Osteocyte (in vitro differentiated cells): ENCODE measurements at regions not wholly inside any gene's neighbourhood (a gene's known extent, or its start where the extent isn't known, plus 50 kb on each side); places are given as distances from the start of the nearest gene placed in this dataset.
"Not testable (repeated sequence)": the region's sequence is repeated elsewhere in the genome, so short reads cannot be mapped to it uniquely, and the experiment has no call there.

ENCODE experiments used
- DNase-seq: peaks from one replicate; pipeline ENCODE4 v3.0.0; 2021; ENCODE audit warnings: mixed read lengths; ENCODE audit not compliant: unreplicated experiment; ENCODE audit errors: extremely low spot score
- H3K27ac Mint-ChIP-seq: one replicate; pipeline ENCODE4 v1.8.0; 2021; ENCODE audit warnings: mild to moderate bottlenecking, mixed read lengths; ENCODE audit not compliant: unreplicated experiment
- H3K27me3 Mint-ChIP-seq: one replicate; pipeline ENCODE4 v1.8.0; 2021; ENCODE audit warnings: mixed read lengths; ENCODE audit not compliant: unreplicated experiment
- H3K36me3 Mint-ChIP-seq: one replicate; pipeline ENCODE4 v1.8.0; 2021; ENCODE audit warnings: mixed read lengths; ENCODE audit not compliant: unreplicated experiment
- H3K4me1 Mint-ChIP-seq: one replicate; pipeline ENCODE4 v1.8.0; 2021; ENCODE audit warnings: mixed read lengths; ENCODE audit not compliant: unreplicated experiment
- H3K4me3 Mint-ChIP-seq: one replicate; pipeline ENCODE4 v1.8.0; 2021; ENCODE audit warnings: mild to moderate bottlenecking, moderate library complexity, mixed read lengths; ENCODE audit not compliant: unreplicated experiment
- H3K9me3 Mint-ChIP-seq: one replicate; pipeline ENCODE4 v1.8.0; 2021; ENCODE audit warnings: mixed read lengths; ENCODE audit not compliant: unreplicated experiment
- TF ChIP-seq, protein P1 (sequence below): fragments of 200-600 bp; sonication (generic); IDR thresholded peaks from 2 replicates; pipeline ENCODE4 v1.5.0; 2021; ENCODE audit warnings: antibody characterized with exemption, mild to moderate bottlenecking, moderate library complexity

DNA sequence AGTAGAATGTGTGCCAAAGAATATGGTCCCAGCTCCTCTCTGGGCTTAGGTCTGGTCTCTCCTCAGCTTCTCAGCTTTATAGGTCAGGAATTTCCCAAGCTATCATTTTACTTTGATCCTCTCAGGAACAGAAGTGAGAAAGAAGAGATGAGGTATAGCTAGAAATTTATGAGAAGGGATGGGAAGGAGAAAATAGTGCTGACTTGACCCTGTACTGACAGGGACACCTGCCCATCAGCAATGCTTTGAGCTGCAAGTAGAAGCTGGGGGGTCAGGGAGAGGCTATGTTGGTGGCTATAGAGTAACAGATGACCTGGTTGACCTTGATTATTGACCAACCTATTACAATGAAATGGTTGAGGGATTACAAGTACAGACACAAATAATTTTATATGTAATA lies 75.0 kb downstream of the XCL2 start:
- Mint-ChIP-seq H3K4me1 (peaks cover 59% of the 10 kb centered on the region), H3K9me3 (no peaks in the 10 kb centered on the region), H3K36me3 (no peaks in the 10 kb centered on the region), H3K4me3 (no peak overlapping the region), H3K27me3 (no peaks in the 10 kb centered on the region), H3K27ac (peak overlapping the region; percentile 63)
- DNase-seq = no peak
- TF ChIP-seq, protein P1, sequence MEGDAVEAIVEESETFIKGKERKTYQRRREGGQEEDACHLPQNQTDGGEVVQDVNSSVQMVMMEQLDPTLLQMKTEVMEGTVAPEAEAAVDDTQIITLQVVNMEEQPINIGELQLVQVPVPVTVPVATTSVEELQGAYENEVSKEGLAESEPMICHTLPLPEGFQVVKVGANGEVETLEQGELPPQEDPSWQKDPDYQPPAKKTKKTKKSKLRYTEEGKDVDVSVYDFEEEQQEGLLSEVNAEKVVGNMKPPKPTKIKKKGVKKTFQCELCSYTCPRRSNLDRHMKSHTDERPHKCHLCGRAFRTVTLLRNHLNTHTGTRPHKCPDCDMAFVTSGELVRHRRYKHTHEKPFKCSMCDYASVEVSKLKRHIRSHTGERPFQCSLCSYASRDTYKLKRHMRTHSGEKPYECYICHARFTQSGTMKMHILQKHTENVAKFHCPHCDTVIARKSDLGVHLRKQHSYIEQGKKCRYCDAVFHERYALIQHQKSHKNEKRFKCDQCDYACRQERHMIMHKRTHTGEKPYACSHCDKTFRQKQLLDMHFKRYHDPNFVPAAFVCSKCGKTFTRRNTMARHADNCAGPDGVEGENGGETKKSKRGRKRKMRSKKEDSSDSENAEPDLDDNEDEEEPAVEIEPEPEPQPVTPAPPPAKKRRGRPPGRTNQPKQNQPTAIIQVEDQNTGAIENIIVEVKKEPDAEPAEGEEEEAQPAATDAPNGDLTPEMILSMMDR = no peak

DNA sequence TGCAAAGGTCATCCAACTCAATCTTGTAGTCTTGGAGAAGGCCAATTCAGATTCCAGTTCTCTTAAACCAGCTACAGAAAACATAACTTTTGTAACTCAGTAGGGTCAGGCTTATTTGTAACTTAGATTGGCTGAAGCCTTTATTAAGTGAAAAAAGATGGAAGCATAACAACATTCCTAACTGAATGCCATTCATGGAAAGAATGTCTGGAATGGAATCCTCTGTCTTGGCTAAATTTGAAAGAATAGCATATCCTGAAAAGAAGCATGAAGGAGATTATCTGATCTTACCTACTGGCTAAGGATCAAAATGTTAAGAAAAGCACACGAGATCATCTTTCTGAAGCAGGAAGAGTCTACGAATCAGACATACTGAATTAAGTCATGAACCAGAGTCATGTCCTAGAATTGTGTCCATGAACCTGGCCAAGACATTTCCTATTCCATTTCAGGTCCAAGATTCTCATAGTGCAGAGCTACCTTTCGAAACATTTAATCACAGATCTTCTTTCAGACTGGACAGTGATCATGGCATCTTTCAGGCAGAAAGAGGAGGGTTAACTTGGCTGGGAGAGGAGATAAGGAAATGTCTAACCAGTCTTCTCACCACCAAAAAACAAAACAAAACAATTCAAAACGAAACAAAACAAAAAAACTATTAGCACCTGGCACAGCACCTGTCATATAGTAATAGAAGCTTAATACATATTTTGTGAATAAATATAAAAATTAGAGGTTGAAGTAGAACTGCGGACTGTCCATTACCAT lies 75.6 kb downstream of the XCL2 start:
- Mint-ChIP-seq H3K27ac (peak overlapping the region; percentile 63), H3K9me3 (no peaks in the 10 kb centered on the region), H3K36me3 (no peaks in the 10 kb centered on the region), H3K4me1 (peaks cover 59% of the 10 kb centered on the region), H3K27me3 (no peaks in the 10 kb centered on the region), H3K4me3 (no peak overlapping the region)
- TF ChIP-seq, protein P1 = no peak
- no peak for DNase-seq

DNA sequence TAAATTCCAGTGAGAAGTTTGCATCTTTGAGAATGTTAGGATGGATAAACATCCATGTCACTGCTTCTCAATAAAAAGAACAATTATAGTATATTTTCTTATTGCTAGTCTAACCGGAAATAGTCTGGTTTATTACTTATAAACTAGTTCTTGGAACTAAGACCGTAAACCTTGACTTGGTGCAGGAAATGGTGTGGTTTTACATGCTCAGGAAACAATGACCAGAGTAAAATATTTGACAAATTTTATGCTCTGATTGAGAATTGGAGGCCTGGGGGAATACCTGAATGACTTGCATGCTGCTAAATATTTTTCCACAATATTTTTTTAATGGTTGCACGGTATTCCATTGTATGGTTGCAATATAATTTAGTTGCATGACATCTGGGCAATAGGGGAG lies 76.3 kb downstream of the XCL2 start:
- DNase-seq = no peak
- Mint-ChIP-seq H3K27me3 (no peaks in the 10 kb centered on the region), H3K4me1 (peaks cover 59% of the 10 kb centered on the region), H3K4me3 (no peak overlapping the region), H3K9me3 (no peaks in the 10 kb centered on the region), H3K27ac (peak overlapping the region; percentile 63), H3K36me3 (no peaks in the 10 kb centered on the region)
- TF ChIP-seq, protein P1 = no peak

GRCh38 chr1:168466714-168467131 lies 77.1 kb downstream of the XCL2 start:
- Mint-ChIP-seq H3K27me3 (no peaks in the 10 kb centered on the region), H3K9me3 (peaks cover 1% of the 10 kb centered on the region), H3K4me3 (no peak overlapping the region), H3K4me1 (peaks cover 59% of the 10 kb centered on the region), H3K36me3 (no peaks in the 10 kb centered on the region), H3K27ac (peak overlapping the region; percentile 80)
- DNase-seq = no peak
- TF ChIP-seq, protein P1 = no peak

- Mint-ChIP-seq H3K36me3 (peaks cover 5% of the 10 kb centered on the region), H3K9me3 (peaks cover 7% of the 10 kb centered on the region), H3K27ac (peak overlapping the region; percentile 80), H3K4me3 (no peak overlapping the region), H3K4me1 (peaks cover 58% of the 10 kb centered on the region), H3K27me3 (no peaks in the 10 kb centered on the region)
- TF ChIP-seq, protein P1 = no peak
- no peak for DNase-seq
These were observed 77.6 kb downstream of the XCL2 start for GRCh38 chr1:168466092-168466713.

DNA sequence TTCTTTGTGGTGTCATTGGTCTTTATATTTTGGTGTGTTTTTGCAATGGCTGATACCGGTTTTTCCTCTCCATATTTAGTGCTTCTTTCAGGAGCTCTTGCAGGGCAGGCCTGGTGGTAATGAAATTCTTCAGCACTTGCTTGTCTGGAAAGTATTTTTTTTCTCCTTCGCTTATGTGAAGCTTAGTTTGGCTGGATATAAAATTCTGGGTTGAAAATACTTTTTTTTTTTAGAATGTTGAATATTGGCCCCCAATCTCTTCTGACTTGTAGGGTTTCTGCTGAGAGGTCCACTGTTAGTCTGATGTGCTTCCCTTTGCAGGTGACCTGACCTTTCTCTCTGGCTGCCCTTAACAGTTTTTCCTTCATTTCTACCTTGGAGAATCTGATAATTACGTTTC lies 82.7 kb downstream of the XCL2 start:
- not testable (repeated sequence) for H3K4me1 Mint-ChIP-seq, H3K4me3 Mint-ChIP-seq, H3K27ac Mint-ChIP-seq, H3K36me3 Mint-ChIP-seq, DNase-seq
- H3K27me3 Mint-ChIP-seq = peaks cover 28% of the 10 kb centered on the region
- peaks cover 30% of the 10 kb centered on the region for H3K9me3 Mint-ChIP-seq

DNA sequence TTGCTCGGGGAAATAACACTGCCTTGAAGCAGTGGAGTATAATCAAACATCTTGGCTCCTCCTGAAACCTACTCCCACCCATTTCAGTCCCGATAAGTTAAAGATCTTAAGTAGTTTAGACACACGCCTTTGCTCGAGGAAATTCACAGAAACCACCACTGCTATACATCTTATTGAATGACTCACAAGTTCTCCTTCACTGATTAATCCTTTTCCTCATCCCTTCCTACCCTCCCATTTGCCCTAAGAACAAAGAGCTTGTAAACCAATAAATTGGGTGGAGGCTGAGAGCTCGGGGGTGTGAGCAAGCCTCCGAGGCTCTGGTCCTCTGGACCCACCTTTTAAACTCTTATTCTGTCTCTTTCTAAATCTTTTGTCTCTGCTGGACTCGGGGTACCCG lies 86.5 kb downstream of the XCL2 start:
- H3K36me3 Mint-ChIP-seq, H3K27ac Mint-ChIP-seq, H3K4me1 Mint-ChIP-seq, H3K4me3 Mint-ChIP-seq, DNase-seq: not testable (repeated sequence)
- H3K9me3 Mint-ChIP-seq = peaks cover 35% of the 10 kb centered on the region
- peaks cover 28% of the 10 kb centered on the region for H3K27me3 Mint-ChIP-seq
